Stimulated activated CD4-positive, alpha-beta T cell treated with anti-CD3 and anti-CD28 coated beads, Interleukin-2, amount 100 ng/mL, for 48 hours (primary cell): ENCODE measurements at regions not wholly inside any gene's neighbourhood (a gene's known extent, or its start where the extent isn't known, plus 50 kb on each side); places are given as distances from the start of the nearest gene placed in this dataset.

Source experiments
- DNase-seq, 2 donors: peaks; one replicate each; pipeline ENCODE4 v3.0.0-alpha.2; 2020

DNA sequence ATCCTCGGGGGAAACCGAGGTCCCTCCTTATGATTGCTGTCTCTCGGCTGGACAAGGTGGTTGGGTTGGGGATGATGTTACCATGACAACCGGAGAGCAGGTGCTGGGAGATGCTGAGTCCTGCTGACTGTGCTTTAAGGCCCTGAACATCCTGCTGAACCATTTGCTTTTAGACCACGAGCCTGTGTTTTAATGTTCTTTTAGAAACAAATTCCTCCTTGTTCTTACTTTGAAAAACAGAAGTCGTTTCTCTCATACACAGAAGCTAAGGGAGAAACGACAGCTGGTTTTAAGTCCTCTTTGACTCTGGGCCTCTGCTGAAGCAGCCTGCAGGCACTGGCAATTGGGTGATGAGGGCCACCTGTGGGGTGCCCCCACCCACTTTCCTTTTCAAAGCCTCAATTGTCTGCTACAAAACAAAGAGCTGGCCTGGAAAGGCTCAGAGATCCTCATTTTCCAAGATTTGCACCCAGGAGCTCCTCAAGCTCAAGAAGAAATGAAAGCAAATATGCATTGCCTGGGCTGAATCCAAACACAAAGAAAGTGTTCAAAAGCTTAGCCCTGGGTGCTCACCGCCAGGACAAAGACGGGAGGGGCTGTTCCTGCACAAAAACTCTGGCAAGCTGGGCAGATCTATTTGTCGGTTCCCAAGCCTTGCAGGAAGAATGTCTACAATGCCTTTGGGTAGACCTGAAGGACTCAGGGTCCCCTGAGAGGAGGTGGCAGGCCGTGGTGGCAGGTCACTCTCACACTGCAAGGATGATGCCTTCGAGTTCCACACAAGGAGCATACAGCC lies 90.0 kb upstream of the CLMN start:
- no peak for DNase-seq

- DNase-seq, result no peak
Measured at GRCh38 chr14:95408731-95409476, 89.2 kb upstream of the CLMN start.

DNA sequence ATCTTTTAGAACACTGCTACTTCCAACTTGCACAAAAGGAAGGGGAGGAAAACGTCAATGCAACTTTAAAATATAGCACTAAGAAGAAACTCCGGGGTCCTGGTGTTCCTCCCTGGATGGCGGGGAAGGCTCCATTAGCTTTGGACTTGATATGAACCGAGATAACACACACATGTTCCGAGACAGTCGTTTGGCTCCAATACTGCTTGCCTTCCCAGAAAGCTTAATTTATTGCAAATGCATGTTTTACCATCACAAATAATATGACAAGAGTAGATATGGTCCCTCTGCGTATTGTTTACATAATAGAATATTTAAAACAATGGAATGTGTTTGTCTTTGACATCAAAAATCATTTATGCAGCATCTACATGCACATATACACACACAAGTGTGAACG lies 87.6 kb upstream of the CLMN start:
- no peak for DNase-seq

DNA sequence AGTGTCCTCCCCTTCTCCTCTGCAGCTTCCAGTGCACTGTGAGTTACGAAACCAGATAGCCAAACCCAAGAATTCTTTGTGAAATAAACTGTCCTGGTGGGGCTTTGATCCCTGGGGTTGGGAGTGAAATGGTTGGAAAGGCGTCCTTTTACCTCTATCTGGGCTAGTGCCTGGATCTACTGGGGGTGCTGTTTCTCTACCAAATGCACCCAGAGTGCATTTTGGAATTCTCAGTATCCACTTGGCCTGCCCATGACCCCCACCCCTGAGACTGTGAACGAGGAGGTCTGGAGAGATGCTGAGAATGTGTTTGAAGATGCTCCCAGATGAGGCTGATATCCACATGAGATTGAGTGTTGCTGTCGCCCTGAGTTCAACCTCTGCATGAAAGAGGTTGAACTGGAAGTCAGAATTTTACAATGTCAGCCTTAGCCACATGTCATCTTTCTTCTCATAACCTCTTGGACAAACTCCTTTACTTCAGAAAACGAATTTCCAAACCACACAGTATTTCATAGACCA lies 87.1 kb upstream of the CLMN start:
- DNase-seq, result no peak

GRCh38 chr14:95404583-95404982 lies 84.9 kb upstream of the CLMN start:
- no peak for DNase-seq

DNA sequence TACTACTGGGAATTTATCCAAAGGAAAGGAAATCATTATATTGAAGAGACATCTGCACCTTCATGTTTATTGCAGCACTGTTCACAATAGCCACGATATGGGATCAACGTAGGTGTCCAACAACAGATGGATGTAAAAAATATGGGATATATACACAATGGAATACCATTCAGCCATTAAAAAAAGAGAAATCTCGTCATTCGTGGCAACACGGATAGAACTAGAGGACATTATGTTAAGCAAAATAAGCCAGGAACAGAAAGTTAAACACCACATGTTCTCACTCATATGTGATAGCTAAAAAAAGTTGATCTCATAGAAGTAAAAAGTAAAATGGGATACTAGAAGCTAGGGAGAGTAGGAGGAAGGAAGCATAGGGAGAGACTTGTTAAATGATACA lies 82.9 kb upstream of the CLMN start:
- DNase-seq, result no peak

DNA sequence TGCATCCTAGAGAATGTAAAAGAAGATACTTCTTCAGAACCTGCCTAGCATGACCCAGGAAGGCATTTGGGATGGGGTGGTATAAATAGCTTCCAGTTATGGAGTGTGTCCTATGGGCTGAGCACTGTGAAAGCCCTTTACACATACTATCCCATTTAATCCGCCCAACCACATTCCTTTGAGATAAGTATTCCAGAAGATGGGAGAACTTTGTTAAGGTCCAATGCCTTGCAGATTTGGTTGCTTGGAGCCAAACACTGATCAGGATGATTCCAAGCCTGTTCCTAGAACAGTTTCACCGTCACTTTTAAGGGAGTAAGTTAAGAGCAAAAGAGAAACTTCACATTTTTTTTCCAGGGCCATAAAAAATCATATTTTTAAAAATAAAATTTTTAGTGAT lies 82.5 kb upstream of the CLMN start:
- DNase-seq, result no peak

- no peak for DNase-seq
Measured at GRCh38 chr14:95398630-95399547, 79.2 kb upstream of the CLMN start.

DNA sequence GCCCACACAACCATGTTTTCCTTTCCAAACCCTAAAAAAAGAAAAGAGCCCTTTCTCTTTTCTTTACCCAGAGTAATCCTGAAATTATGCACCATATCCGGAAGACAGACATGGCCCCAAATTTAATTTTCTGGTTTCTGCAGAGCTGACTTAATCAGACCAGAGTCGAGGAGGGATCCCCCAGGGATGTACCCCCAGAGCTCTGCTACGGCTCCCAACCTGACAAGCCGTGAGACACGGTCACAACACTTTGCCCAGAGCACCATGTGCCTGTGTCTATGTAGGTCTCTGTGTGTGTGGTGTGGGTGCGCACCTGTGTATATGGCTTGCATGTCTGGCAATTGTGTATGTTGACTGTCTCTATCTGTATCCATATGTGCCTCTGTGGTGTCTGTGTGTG lies 77.6 kb upstream of the CLMN start:
- DNase-seq, result no peak

GRCh38 chr14:95396221-95396620 lies 76.5 kb upstream of the CLMN start:
- no peak for DNase-seq

DNA sequence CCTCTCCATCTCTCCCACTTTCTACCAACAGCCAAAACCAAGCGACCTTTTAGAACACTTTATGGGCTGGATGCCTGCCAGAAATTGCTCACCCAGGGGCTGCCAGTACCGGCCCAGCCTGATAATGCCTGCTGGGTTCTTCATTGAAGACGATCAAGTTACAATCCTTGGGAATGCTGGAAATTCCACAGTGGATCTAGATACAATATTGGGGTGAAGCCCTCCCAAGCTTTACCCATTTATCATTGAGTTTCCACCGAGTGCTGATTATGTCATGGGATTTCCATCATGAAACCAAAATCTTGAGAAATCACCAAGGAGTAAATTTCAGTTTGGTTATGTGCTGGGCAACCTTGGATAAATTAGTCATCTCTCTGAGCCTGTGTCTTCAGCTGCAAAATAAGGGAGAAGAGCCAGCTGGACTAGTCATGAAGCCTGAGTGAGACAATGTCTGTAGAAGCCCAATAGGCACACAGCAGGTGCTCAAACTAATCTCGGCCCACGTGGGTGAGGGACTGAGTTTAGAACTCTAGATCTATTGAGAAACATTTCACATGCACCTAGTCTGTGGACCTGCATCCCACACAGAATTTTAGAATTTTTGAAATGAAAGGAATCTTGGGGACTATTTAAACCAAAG lies 75.5 kb upstream of the CLMN start:
- DNase-seq, result no peak

DNA sequence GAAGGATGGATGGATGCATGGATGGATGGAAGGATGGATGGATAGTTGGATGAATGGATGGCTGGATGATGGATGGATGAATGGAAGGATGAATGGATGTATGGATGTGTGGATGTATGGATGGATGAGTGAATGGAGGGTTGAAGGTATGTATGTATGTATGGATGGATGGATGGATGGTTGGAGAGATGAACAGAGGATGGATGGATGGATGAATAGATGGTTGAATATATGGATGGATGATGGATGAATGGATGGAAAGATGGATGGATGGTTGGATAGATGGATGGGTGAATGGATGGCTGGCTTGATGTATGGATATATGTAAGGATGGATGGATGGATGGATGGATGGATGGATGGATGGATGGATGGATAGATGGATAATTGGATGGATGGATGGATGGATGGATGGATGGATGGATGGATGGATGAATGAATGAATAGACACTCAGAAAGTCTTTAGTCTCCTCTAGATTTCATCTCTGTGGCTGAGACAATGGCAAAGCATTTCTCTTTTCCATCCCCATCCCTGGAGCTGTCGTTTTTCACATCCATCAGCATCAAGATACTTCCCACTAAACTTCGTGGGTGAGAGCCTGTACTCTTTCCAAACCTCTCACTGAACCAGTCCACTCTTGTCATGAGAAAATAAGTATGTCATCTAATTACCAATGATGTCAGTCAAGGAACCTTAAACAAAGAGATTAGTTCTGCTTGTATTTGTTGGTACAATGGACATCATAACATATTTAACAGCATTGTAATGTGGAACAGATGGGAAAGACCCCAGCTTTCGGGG lies 74.8 kb upstream of the CLMN start:
- no peak for DNase-seq

DNA sequence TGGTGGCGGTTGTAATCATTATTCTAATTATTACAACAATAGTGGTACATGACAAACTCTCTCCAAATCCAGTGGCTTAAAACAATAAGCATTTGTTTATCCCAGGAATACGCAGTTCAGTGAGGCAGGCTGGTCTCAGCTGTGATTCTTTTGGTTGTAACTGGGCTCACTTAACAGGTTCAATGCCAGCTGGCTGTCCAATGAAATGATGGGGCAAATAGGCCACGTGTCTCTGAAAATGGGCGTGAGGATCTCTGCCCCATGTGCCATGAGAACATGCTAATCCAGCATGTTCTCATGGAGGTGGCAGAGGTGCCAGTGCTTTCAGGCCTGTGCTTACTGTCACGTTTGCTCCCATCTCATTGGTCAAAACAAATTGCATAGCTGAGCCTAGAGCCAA lies 73.1 kb upstream of the CLMN start:
- DNase-seq, result no peak

DNA sequence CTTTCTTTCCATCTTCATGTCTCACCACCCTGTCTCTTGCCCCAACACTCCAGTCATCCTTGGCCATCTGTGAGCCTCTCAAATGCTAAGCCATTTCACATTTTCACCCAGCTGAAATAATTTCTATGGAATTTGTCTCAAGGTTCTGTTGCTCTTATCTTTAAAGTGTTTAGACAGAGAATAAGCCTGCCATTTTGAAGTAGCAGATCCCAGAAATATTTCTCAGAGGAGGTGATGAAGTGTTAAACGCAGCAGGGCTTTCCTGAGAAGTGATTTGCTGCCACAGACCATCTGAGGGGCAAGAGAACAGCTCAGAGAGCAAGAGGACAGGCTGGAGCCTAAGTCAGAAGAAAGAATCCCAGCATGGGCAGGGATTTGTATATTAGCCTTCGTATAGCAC lies 71.6 kb upstream of the CLMN start:
- DNase-seq, result no peak

DNA sequence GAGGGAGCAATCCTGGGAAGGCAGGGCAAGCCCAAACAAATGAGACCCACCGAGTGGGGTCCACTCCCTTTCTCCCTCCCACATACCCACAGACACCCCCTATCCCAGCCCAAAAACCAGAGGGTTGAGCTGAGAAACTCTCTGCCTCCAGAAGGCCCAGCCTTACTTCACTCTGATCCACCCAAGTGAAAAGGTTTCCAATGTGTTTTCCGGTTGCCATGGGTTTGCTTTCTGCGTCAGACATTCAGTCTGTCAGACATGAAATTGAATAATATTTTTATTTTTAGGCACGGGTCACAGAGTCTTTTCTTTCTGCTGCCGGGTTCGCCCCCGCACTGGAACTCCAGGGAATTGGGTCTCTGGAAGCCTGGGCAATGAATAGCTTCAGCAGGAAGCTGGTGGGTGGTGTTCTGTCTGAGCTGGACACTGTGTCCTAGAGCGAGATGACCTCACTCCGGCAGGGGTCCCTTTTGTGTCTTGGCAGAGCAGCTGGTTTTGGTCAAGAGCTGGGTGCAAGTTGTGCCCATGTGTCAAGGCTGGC lies 69.8 kb upstream of the CLMN start:
- no peak for DNase-seq

GRCh38 chr14:95388699-95389098 lies 69.0 kb upstream of the CLMN start:
- DNase-seq, result no peak

DNA sequence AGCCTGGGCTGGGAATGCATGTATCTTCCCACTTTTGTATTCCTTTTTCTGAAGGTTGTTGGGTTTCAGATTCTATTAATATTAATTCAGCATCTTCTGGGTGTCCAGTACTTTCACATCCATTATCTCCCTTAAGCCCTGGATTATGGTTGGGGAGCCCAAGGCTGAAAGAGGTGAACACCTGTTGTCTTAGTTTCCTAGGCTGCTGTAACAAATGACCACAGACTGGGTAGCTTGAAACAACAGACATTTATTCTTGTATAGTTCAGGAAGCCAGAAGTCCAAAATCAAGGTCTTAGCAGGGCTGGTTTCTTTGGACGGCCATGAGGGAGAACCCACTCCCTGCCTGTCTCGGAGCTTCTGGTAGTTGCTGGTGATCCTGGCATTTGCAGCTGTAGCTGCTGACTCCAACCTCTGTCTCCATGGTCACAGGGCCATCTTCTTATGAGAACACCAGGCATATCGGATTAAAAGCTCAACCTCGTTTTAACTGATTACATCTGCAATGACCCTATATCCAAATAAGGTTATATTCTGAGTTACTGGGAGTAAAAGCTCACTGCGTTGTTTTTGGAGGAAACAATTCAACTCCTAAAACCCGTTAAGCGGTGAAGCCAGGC lies 68.2 kb upstream of the CLMN start:
- no peak for DNase-seq

GRCh38 chr14:95386536-95387095 lies 66.9 kb upstream of the CLMN start:
- no peak for DNase-seq

DNA sequence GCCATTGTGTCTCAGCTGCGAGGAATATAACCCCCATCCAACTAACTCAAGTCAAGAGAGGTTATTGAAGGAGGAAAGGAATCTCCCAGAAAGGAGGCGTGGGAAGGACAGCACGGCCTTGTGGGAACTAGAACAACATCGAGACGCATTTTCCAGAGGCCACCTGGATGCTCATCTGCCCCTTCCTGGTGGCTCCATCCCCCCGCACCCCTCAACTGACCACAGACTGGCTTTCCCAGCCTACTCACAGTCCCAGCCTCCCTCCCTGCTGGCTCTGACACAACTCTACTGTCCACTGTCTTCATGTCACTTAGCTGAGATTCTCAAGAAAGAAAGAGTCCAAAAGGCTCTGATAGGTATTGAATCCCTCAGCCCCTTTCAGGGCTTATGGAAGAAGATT lies 66.0 kb upstream of the CLMN start:
- no peak for DNase-seq

DNA sequence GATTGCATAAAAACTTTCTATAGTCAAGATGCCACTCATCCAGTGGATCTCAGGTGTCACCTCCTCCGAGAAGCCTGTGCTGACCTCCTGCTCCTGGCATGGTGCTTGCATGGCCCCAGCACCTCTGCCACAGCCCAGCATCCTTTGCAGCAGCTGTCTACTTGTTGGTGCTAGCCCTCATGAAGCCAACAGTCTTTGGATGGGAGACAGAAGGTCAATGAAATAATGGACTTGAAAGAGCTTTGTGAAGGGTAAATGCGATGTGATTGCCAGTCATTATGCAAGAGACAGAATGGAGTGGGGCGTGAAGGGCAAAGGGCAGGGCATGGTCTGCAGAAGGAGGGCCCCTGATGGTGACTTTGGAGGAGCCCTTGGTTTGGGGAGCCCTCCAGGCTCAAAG lies 63.0 kb upstream of the CLMN start:
- DNase-seq, result no peak

DNA sequence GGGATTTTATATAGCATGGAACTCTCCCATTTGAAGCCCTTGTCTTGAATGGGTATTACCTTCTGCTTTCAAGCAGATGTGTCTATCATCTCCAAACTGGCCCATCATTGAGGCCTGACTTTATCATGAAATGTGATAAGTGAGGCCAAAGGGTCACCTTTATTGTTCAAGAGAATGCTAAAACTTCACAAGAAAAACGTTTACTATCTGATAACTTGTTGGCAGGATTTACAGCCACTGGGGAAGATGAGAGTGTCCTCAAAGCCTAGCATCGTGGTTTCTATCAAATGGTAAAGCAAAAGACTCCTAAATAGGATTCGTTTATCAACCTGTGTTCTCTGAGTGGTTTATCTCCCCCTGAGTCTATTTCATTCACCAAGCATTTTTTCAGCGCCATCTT lies 62.0 kb upstream of the CLMN start:
- DNase-seq, result no peak
